Kidney tubule cell (primary cell): ENCODE measurements at regions not wholly inside any gene's neighbourhood (a gene's known extent, or its start where the extent isn't known, plus 50 kb on each side); places are given as distances from the start of the nearest gene placed in this dataset.

Source experiments
- DNase-seq: peaks from one replicate; pipeline ENCODE4 v3.0.0-alpha.2; 2018; ENCODE audit warnings: low spot score

DNA sequence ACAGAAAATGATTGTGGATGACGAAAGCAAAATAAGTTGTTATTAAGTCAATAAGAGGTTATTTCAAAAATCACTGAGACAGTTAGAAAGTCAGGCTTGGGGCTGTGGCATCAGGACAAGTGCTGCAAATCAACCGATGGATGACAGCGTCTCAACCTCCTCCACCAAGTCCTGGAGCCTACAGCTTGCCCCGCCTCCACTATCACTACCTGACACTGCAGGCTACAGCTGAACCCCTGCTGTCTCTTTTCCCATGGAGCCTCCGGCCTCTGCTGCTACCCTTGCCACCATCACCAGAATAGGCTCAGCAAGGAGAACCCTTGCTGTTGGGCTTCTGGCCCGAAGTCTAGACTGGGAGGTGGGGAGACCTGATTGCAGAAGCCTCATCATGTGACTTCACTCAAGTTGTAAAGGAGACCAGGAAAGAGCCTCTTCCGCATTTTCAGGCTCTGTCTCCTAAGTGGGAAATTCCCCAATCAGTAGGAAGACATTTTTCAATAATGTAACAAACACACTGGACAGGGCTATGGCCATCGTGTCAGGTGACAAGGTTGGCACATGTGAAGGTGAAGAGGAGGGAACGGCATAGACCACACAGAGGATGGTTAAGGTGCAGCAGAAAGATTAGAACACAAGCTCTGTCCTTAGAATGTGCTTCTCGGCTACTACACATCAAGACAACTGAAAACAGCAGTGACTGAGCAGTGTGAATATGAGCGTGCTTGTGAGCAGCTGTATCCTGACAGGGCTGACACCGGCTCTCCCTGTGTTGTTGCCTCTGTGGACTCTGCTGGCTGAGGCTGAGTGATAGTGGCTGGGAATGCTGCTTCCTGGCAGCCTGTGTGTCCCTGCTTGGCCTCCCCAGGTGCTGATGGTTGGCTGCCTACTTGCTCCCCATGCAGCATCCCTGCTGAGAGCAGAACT is 660.7 kb downstream of the PTPRU start:
- peak; percentile 60 for DNase-seq

DNA sequence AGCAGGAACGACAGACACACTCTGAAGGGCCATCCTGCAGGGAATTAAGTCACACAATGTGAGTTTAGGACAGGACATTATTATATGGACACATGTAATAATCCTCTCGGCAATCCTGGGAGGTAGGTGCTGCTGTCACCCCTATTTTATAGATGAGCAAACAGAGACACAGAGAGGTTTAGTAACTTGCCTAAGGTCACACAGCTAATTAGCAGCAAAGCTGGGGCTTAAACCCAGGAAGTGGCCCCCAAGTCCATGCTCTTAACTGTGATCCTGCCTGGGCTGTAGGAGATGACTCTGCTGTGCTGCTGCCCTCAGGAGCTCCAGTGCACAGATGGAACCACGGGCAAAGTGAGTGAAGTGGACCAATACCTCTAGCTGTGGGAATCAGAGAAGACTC is 660.0 kb downstream of the PTPRU start:
- no peak for DNase-seq

DNA sequence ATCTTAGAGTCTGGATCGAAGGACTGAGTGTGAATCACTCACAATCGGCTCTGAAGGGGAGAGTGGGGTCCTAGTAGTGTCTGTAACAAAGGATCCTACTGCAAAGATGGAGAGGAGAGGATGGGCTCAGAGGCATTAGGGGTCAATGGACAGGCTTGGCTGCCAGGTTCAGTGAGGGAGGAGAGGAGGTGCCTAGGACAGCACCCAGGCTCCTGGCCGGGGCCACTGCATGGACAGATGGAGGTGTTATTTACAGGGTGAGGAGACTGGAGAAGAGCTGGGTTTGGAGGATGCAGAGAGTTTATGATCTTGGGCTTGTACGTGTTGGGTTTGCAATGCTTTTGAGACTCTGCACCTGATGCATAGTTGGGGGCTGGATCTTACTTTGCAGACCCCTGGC is 658.9 kb downstream of the PTPRU start:
- DNase-seq, result no peak

DNA sequence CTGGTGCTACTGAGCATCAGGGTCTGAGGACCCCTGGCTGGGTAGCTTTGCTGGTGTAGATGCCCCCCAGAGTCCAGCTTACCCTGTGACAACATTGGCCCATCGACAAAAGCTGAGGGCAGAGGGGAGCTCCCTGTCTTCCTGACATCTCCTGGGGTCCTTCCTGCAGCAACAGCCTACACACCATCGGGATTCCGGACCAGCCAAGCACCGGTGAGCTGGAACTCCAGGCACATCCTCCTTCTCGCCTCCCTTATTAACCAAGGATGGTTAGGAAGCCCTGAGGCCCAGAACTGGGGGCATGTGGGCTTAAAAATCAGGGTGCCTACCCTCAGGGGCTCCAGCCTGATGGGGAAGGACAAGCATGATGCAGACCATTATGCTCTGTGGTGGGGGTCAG is 658.0 kb downstream of the PTPRU start:
- DNase-seq, result no peak

DNA sequence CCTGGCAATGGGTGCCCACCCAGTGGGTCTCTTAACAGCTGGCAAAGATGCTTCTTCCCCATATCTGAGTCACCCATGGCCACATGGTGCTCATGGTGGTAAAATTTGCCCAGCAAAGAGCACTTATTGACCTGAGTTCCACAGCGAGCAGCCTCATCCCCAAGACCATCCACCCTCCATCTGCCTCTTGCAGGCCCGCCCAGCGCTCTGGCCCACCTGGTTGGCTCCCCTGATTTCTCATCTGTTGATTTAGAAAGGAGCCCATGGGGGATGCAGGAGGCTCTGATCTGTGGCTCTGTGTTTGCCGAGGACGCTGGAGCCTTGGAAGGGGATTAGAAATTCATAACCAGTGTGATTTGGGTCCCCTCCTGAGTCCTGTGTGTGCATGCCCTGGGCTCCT is 657.5 kb downstream of the PTPRU start:
- DNase-seq, result no peak

DNA sequence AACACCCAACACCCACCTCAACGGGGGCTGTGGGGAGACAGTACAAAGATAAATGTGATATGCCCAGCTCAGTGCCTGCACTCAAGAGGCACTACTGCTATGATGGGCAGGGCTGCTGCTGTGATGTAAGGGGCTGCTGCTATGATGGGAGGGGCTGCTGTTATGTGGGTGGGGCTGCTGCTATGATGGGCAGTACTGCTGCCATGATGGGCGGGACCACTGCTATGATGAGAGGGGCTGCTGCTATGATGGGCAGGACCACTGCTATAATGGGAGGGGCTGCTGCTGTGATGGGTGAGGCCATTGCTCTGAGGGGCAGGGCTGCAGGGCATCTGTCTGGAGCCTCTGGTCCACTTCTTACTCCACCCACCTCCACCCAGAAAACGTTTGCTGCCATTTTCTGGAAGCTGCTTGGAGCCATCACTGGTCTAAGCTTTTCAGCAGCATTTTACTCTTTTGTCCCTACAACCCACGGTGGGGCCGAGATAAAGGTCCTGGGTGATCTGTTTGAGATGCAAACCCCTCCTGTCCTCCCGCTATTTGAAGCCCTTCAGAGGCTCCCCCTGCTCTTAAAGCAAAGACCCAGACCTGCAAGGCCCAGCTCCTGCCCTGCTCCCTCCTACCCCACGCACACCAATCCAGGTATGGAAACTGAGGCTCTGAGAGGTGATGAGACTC is 656.9 kb downstream of the PTPRU start:
- no peak for DNase-seq

DNA sequence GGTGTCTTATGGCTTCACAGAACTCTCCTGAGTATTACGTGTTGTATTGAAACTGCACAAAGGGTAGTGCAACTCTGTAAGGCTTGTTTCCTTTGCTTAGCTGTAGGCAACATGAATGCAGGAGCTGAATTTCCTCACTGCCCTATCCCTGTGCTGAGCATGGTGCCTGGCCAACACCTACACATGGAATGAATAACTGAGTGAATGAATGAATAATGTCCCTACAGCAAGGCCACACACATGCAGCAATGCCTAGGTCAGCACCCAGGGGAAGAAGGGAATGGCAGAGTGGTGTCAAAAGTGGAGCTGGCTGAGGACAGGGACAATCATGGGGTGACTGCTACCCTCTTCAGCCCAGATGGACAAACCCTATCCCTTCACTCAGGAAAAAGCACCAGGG is 655.9 kb downstream of the PTPRU start:
- DNase-seq, result no peak

DNA sequence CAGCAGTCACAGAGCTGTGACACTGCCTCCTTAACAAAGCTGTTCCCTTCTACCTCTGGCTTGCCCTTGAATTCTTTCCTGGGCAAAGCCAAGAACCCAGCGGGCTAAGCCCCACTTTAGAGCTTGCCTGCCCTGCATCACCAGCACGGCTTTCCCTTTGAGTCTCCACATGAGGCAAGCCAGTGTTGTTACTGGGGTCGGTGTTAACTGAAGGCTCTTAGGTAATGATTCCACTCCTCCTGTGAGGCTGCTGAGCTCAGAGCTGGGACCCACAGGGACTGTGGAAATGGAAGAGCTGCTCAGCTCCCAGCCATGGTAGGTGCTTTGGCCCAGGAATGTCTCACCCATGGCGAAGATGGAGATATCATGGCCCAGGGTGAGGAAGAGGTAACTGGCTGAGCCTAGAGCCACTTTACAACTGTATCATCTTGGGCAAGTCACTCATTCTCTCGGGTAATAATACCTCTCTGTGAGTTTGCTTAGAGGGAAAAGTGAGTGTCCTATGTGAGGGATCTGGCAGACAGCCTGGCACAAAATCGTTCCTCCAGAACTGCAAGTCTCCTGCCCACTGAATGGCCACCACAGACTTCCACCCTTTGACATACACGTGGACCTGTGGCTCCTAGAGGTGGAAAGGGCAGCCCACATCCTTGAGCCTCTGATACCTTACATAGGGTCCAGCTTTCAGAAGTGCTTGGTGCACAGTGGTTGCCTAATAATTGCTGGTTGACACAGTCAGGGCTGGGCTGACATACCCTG is 654.1 kb downstream of the PTPRU start:
- DNase-seq, result no peak

DNA sequence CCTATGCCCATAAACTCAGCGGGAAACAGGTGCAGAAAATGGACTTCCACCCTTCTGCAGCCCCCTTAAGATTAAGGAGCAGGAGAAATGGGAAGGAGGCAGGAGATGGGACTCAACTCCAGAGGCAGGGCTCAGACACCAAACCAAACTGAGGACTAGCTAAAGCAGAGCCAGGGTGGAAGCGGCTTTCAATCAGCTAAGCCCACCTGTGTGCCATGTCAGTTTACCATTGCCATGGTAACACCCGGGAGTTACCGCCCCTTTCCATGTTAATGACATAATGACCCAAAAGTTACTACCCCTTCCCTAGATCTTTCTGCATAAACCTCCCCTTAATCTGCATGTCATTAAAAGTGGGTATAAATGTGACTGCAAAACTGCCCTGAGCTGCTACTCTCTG is 653.5 kb downstream of the PTPRU start:
- DNase-seq, result no peak

DNA sequence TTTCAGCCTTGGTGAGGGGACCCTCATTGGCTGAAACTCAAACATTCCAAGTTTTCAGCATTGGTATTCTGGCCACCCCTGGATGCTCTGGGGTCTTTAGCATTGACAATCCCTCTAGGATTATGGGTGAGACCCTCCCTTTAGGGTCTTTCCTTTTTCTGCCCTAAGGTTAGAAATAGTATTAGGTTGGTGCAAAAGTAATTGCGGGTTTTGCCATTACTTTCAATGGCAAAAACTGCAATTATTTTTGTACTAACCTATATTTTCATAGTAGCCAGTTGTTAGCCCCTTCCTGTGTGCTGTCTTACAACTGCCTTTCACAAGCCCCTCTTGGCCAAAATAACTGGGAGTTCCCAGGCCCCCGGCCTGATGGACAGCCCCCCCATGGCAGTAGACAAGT is 648.4 kb downstream of the PTPRU start:
- DNase-seq, result no peak

DNA sequence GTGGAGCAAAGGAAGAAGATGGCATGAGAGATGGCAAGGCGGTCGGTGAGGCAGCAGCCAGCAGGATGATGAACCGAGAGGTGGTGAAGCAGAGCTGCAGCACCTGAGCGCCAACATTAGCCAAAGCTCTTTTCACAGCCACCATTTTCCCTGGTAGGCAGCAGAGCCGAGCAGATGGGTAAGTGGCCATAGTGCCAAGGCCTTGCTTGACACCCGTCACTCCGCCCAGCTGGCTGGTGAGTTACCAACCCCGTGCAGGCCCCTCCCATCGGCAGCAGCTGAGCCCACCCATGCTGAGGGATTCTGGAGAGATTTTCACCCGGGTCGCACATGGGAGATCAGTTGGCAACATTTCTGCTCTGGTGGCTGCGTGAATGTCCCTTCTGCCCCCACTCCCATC is 647.7 kb downstream of the PTPRU start:
- no peak for DNase-seq

DNA sequence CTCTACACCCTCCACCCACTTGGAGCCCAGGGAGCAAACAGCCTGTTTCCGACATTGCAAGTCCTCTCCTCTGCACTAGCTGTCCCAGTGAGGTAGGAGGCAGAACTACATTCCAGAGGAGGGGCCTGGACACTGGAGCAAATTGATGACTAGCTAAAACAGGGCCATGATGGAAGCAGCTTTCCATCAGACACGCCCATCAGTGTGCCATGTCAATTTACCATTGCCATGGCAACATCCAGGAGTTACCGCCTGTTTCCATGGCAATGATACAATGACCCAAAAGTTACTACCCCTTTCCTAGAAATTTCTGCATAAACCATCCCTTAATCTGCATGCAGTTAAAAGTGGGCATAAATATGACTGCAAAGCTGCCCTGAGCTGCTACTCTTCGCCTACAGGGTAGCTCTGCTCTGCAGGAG is 647.1 kb downstream of the PTPRU start:
- DNase-seq, result no peak

DNA sequence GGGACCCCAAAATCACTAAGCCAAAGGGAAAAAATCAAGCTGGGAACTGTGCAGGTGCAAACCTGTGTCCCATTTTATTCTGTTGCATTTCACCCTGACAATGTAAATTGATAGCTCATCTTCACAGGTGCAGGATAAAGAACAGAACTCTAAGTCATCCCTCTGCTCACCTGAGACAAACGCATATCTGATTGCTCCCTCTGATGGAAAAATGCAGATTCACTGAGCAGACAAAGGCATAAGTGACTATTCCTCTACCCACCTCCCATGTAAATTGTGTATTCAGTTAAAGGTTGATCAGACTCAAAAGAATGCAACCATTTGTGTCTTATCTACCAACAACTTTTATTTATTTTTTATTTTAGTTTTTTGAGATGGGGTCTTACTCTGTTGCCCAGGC is 644.2 kb downstream of the PTPRU start:
- peak; percentile 35 for DNase-seq

DNA sequence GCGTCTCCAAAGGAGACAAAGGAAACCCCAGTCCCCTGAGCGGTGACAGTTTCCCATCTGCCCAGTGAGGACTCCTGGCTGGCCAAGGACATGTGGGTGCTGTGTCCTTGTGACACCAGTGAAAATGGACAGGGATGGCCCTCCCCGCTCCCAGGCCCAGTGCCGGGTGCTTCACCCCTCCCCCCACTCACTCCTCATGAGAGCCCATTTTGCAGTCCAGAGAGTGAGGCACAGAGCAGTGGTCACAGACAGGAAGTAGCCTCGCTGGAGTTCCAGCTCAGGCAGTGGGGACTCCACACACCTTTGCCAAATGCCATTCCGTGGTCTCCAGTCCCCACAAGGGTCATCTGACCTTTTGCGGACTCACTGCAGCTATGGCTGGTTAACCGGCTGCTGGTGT is 642.9 kb downstream of the PTPRU start:
- no peak for DNase-seq

DNA sequence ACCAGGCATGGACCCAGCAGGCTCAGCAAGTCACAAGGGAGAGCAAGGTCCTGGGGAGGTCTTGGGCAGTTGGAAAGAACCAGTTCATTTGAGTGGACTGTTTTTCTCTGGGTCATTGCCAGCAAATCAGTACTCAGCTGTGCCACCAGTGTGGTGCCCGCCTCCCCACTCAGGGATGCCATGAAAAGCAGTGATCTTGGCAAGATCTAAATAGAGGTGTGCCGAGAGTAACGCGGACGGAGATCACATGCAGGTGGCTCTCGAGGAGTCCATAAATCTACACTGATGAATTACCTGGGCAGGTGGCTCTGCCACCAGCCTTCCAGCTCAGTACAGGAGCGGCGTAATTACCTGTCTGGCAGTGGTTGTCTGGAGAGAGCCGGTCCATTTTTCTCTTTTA is 642.2 kb downstream of the PTPRU start:
- no peak for DNase-seq

DNA sequence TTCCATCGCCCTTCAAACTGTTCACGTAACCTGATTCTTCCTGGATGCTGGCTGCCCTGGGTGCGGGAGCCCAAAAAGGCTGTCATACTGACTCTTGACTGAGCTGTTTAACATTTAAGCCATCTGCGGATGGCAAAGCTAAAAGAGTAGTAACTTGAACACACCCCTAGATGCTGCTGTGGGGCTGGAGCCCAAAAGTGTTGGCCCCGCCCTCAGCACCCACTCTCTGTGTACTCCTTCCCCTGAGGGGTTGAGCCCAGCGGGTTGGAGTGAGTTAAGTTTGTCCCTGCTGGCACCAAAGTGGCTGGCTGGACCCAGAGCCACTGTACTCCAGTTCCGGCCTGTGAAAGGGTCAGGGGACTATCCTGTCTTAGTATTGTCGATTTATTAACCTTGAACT is 640.6 kb downstream of the PTPRU start:
- no peak for DNase-seq

DNA sequence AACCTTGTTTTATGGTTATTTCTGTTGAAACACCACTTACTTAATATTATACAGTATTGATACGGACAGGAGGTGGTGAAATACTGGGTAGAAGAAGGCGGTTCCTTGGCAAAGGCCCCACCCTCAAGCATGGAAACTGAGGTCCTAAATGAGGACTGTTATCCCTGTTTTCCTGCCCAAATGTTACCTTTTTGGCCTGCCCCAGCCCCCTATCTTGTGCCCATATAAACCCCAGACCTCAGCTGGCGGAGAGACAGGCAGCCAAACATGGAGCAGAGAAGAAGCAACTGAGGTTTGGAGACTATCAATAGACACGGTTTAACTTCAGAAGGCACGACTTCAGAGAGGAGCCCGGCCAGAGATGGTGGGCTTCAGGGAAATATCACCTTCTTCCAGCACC is 640.1 kb downstream of the PTPRU start:
- DNase-seq, result no peak

DNA sequence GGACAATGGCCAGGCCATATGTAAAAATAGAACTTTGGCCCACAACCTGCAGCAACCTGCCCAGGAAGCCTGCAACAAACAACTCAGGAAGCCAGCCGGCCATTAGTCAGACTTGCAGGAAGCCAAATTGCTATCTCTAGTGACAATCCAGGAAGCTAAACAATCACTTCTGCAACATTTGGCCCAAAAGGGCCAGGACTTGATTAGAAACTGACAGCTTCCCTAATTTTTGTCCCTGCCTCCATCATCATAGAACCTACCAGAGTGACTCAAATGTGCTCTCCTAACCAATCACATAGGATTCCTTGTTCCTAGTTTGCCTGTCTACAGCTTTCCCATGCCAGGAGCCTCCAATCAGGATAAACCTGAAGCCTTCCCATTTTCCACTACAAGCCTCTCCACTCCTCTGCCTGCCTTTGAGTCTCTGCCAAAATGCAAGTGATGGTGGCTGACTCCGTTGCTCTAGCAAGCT is 639.3 kb downstream of the PTPRU start:
- DNase-seq, result no peak

DNA sequence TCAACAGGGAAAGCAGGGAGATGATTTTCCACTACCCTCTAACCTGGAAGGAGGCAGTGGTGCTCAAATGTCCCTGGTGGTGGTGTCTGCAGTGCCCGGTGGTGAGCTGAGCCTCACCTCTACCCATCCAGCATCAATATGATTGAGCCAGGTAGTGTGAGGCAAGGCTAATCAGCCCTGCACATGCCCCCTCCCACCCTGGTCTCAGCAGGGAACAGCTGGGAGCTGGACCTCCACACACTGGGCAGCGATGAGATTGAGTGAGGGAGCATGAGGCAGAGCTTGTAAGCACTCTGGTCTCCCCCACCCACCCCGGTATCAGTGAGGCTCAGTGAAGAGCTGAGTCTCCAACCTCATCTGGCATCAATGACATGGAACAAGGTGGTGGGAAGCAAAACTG is 634.3 kb downstream of the PTPRU start:
- DNase-seq, result no peak

DNA sequence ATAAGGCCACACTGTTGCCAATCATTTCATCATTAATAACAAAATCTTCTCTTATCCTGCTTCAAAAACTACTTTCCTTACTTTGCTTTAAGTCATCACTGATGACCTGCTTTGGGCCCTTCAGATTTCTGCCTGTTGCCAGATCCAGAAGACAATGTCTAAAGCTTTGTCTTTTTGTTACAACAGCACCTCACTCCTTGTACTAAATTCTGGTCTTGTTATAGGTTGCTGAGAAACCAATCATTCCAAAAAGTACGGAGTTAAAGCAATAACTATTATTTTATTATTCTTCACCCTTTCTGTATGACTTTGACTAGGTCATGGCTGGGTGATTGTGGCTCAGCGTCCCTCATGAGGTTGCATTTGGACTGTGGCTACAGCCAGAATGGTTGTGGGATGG is 633.5 kb downstream of the PTPRU start:
- DNase-seq, result no peak

DNA sequence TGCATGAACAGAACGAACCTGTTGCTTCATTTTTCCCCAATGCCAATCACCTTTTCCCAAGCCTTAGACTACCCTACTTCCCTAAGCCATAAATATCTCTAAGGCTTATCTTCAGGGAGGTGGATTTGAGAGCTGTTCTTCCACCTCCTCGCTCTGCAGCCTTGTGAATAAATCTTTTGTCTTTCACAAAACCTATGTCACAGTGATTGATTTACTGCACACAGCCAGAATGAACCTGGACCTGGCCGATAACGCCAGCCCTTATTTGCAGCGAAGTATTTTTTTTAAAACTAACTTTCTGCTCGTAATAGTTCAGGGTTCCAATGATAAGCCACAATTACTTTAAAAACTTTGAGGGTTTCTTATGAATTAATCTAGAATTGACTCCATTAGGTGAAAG is 632.6 kb downstream of the PTPRU start:
- DNase-seq, result no peak

DNA sequence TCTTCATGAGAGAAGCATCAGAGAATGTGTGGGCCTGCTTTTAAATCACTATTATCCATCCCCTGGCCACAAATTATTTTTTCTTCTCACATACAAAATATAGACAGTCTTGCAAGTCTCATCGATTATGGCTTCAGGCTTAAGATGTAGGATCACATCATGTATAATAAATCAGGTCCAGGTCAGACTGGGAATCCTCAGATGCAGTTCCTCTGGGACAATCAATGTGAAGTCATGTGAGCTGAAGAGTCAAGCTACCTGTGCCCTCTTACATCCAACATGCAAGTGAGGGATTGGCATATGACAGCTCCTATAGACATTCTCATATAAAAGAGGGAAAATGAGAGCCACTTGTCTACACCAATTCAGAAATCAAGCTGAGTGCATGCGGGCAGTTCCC is 631.8 kb downstream of the PTPRU start:
- DNase-seq, result no peak

DNA sequence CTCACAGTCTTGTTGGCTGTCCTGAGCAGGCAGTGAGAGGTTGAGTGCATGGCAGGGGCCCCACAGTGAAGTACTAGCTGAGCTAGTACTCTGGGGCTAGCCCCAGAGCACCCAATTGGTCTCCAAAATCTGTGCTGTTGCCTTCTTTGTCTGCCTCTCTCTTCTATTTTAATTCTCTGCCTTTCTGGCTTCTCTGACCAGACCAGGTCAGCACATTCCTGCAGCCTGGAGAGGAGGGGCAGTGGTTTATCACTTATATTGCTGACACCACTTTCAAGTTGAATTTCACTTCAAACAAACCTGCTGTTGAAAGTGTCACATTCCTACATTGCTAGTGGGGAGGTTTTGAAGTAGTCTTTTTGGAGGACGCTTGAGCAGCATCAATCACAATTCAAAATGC is 628.7 kb downstream of the PTPRU start:
- DNase-seq, result no peak
